ENCODE measurements at regions not wholly inside any gene's neighbourhood (a gene's known extent, or its start where the extent isn't known, plus 50 kb on each side); places are given as distances from the start of the nearest gene placed in this dataset.

GRCh38 chr4:12178614-12179610 lies 750.2 kb upstream of the HS3ST1 start:
- H3K9me3 ChIP-seq, result no peaks in the 10 kb centered on the region
- no peaks in the 10 kb centered on the region for H3K27me3 ChIP-seq
- 51% methylated on average over 11 of the region's 11 CpGs for WGBS
- H3K4me3 ChIP-seq, result no peak overlapping the region
- H3K4me1 ChIP-seq, result no peaks in the 10 kb centered on the region
- no peak overlapping the region for H3K27ac ChIP-seq
- TF ChIP-seq POLR2A (IDR thresholded peaks at IDR 0.05) (no peak), EP300 (IDR thresholded peaks at IDR 0.05) (no peak), POLR2AphosphoS5 (IDR thresholded peaks at IDR 0.05) (no peak), CTCF (IDR thresholded peaks at IDR 0.05) (no peak)
- no peak for DNase-seq (ENCODE audit: low spot score in 2 of 2)
- no peaks in the 10 kb centered on the region for H3K36me3 ChIP-seq

- no peaks in the 10 kb centered on the region for H3K4me1 ChIP-seq
- H3K4me3 ChIP-seq, result no peak overlapping the region
- TF ChIP-seq CTCF (IDR thresholded peaks at IDR 0.05) (no peak), EP300 (IDR thresholded peaks at IDR 0.05) (no peak), POLR2AphosphoS5 (IDR thresholded peaks at IDR 0.05) (no peak), POLR2A (IDR thresholded peaks at IDR 0.05) (no peak)
- no peaks in the 10 kb centered on the region for H3K9me3 ChIP-seq
- H3K27me3 ChIP-seq, result no peaks in the 10 kb centered on the region
- H3K27ac ChIP-seq, result no peak overlapping the region
- H3K36me3 ChIP-seq, result no peaks in the 10 kb centered on the region
- 76% methylated on average over 2 of the region's 2 CpGs for WGBS
- DNase-seq (ENCODE audit: low spot score in 2 of 2), result no peak
Measured at GRCh38 chr4:12177416-12177815, 748.7 kb upstream of the HS3ST1 start.

GRCh38 chr4:12173496-12173895 lies 744.8 kb upstream of the HS3ST1 start:
- no peak for DNase-seq (ENCODE audit: low spot score in 2 of 2)
- WGBS, result 62% methylated on average over 4 of the region's 4 CpGs
- H3K9me3 ChIP-seq, result no peaks in the 10 kb centered on the region
- no peaks in the 10 kb centered on the region for H3K4me1 ChIP-seq
- no peak overlapping the region for H3K4me3 ChIP-seq
- TF ChIP-seq CTCF (IDR thresholded peaks at IDR 0.05), result no peak
- no peak for TF ChIP-seq POLR2AphosphoS5 (IDR thresholded peaks at IDR 0.05)
- TF ChIP-seq EP300 (IDR thresholded peaks at IDR 0.05), result no peak
- no peak for TF ChIP-seq POLR2A (IDR thresholded peaks at IDR 0.05)
- no peaks in the 10 kb centered on the region for H3K36me3 ChIP-seq
- no peak overlapping the region for H3K27ac ChIP-seq
- H3K27me3 ChIP-seq, result no peaks in the 10 kb centered on the region

- TF ChIP-seq EP300 (IDR thresholded peaks at IDR 0.05), result no peak
- no peak for TF ChIP-seq POLR2AphosphoS5 (IDR thresholded peaks at IDR 0.05)
- no peak for TF ChIP-seq POLR2A (IDR thresholded peaks at IDR 0.05)
- TF ChIP-seq CTCF (IDR thresholded peaks at IDR 0.05), result no peak
- Histone ChIP-seq H3K27ac (no peak overlapping the region), H3K27me3 (no peaks in the 10 kb centered on the region), H3K36me3 (no peaks in the 10 kb centered on the region), H3K4me3 (no peak overlapping the region), H3K4me1 (no peaks in the 10 kb centered on the region), H3K9me3 (no peaks in the 10 kb centered on the region)
- 46% methylated on average over 3 of the region's 3 CpGs for WGBS
- no peak for DNase-seq (ENCODE audit: low spot score in 2 of 2)
Measured at GRCh38 chr4:12172198-12172973, 743.7 kb upstream of the HS3ST1 start.

GRCh38 chr4:12170308-12170707 lies 741.6 kb upstream of the HS3ST1 start:
- H3K27ac ChIP-seq, result no peak overlapping the region
- no peak for TF ChIP-seq EP300 (IDR thresholded peaks at IDR 0.05)
- H3K4me3 ChIP-seq, result no peak overlapping the region
- no peaks in the 10 kb centered on the region for H3K9me3 ChIP-seq
- H3K4me1 ChIP-seq, result no peaks in the 10 kb centered on the region
- H3K36me3 ChIP-seq, result no peaks in the 10 kb centered on the region
- no peaks in the 10 kb centered on the region for H3K27me3 ChIP-seq
- WGBS, result 82% methylated on average over 4 of the region's 4 CpGs
- DNase-seq (ENCODE audit: low spot score in 2 of 2), result no peak
